ENCODE measurements at regions not wholly inside any gene's neighbourhood (a gene's known extent, or its start where the extent isn't known, plus 50 kb on each side); places are given as distances from the start of the nearest gene placed in this dataset.

- H3K27ac ChIP-seq, result no peak overlapping the region
- DNase-seq (ENCODE audit: low spot score), result no peak
- POLR2A ChIA-PET (ENCODE audit: low non-redundant PET), result no interaction called here
- no peak for TF ChIP-seq CTCF (conservative IDR thresholded peaks at IDR 0.05; ENCODE audit: low read depth)
- CTCF ChIA-PET, result no interaction called here
Observed at GRCh38 chr1:68615312-68615711, 118.4 kb upstream of the DEPDC1 start.

DNA sequence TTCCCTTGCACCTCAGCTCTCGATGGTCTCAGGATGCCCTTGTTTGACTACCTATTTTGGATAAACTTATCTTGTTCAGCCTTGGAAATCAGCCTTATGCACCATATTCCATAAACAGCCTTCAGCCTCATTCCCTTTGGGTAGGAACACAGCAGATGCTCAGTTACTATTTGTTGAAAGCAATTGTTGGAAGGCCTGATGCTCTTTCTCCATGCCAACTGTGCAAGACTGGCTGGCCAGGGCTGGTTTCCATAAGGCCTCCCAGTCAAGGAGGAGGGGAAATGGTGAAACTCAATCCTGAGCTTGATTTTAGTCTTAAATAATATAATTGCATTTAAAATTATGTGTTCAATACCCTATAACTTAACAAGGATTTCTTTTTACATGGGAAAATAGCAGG lies 121.1 kb upstream of the DEPDC1 start:
- no peak for TF ChIP-seq CTCF (conservative IDR thresholded peaks at IDR 0.05; ENCODE audit: low read depth)
- POLR2A ChIA-PET (ENCODE audit: low non-redundant PET), result no interaction called here
- DNase-seq (ENCODE audit: low spot score), result no peak
- CTCF ChIA-PET, result interaction anchor here (0.6 to 0.7 kb wide), 2 partner anchors 54 to 1273 kb away, joined by 3 read pairs; no protein-coding TSS in a partner anchor
- H3K27ac ChIP-seq, result no peak overlapping the region

DNA sequence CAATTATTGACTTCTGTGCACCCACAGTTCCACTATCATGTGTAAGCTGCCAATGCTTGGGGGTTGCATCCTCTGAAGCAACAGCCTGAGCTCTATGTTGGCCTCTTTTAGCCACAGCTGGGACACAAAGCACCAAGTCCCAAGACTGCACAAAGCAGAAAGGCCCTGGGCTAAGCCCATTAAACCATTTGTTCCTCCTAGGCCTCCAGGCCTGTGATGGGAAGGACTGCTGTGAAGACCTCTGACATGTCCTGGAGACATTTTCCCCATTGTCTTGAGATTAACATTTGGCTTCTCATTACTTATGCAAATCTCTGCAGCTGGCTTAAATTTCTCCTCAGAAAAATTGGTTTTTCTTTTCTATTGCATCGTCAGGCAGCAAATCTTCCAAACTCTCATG lies 123.7 kb upstream of the DEPDC1 start:
- no peak for DNase-seq (ENCODE audit: low spot score)
- no peak for TF ChIP-seq CTCF (conservative IDR thresholded peaks at IDR 0.05; ENCODE audit: low read depth)
- POLR2A ChIA-PET (ENCODE audit: low non-redundant PET), result no interaction called here
- H3K27ac ChIP-seq, result no peak overlapping the region
- CTCF ChIA-PET, result no interaction called here

DNA sequence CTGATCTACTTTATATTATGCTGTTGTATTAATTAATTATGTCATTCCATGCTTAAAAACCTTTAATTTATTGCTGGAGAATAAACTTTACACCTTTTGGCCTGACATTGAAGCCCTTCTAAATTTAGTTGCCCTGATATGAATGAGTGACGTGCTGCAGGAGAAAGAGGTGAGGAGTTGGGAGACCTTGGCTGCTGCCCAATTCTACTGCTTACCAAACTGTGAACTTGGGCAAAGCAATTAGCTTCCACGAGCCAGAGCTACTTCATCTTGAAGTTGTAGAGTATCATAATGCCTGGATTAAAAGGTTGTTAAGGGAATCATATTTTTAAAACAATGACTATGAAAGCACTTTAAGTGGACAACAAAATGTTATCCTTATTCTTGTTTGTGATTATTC lies 126.8 kb upstream of the DEPDC1 start:
- no peak overlapping the region for H3K27ac ChIP-seq
- no peak for TF ChIP-seq CTCF (conservative IDR thresholded peaks at IDR 0.05; ENCODE audit: low read depth)
- ChIA-PET CTCF (no interaction called here), POLR2A (ENCODE audit: low non-redundant PET) (no interaction called here)
- DNase-seq (ENCODE audit: low spot score), result no peak

GRCh38 chr1:68624233-68624632 lies 127.4 kb upstream of the DEPDC1 start:
- no peak overlapping the region for H3K27ac ChIP-seq
- DNase-seq (ENCODE audit: low spot score), result peak; percentile 64
- no peak for TF ChIP-seq CTCF (conservative IDR thresholded peaks at IDR 0.05; ENCODE audit: low read depth)
- ChIA-PET POLR2A (ENCODE audit: low non-redundant PET) (no interaction called here), CTCF (no interaction called here)

GRCh38 chr1:68625624-68626023 lies 128.7 kb upstream of the DEPDC1 start:
- TF ChIP-seq CTCF (conservative IDR thresholded peaks at IDR 0.05; ENCODE audit: low read depth), result no peak
- ChIA-PET CTCF (interaction anchor here (0.7 kb wide), 1 partner anchor 1919 kb away, joined by 3 read pairs; no protein-coding TSS in a partner anchor), POLR2A (ENCODE audit: low non-redundant PET) (no interaction called here)
- no peak for DNase-seq (ENCODE audit: low spot score)
- H3K27ac ChIP-seq, result no peak overlapping the region

Measured in RWPE1 (cell line).